ENCODE measurements at regions not wholly inside any gene's neighbourhood (a gene's known extent, or its start where the extent isn't known, plus 50 kb on each side); places are given as distances from the start of the nearest gene placed in this dataset.
A peak's percentile ranks its signal among the peaks of the same experiment; 100 is the strongest.

DNA sequence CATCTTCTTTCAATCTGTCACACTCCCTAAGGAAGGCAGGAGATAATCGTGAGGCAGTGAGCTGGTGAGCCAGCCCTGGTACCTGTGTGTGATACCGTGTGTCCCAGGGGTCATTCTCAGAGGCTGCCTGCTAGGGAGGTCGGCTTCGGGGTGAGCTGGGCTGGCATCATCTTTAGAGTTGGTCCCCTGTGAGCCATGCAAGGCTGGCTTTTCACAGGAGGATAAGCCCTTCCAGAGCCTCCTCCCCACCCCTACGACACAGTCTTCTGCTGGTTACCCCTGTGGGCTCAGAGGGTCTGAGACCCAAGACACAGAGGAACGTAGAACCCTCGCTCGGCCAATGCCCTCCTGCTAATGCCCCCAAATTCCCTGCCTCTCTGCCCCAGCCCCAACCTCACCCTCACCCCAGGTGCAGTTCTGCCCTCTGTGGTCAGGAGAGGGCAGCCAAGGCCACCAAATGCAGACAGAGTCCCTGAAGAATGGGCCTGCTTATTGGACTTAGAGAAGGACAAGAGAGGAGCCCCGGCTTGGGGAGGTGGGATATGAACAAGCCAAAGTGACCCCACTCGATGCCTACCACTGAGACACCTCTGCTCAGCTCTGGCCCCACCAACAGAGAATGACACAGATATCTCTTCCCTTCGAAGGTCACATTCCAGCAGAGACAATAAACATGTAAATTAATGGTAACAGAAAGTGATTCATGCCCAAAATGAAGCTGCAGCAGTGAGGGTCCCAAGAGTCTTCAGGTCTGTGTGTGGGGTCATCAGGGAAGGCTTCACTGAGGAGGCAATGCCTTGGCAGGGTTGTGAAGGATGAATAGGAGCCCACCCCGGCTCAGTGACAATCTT lies 80.8 kb upstream of the CCL1 start:
- Histone ChIP-seq H2AFZ (ENCODE audit: low read length) (no peak overlapping the region), H3K36me3 (ENCODE audit: low read depth, low read length) (no peaks in the 10 kb centered on the region), H3K4me3 (ENCODE audit: low read length) (no peak overlapping the region), H3K4me1 (ENCODE audit: insufficient read depth, low read length) (no peaks in the 10 kb centered on the region), H3K27ac (ENCODE audit: low read length) (no peak overlapping the region), H3K4me2 (ENCODE audit: low read length) (no peak overlapping the region), H3K9me3 (ENCODE audit: low read length) (no peaks in the 10 kb centered on the region), H3F3A (ENCODE audit: low read length, unreplicated experiment) (no peaks in the 10 kb centered on the region), H3K27me3 (ENCODE audit: low read length) (0 out of 2 replicates have a peak, but pooled peaks cover 6% of the 10 kb centered on the region), H3K9ac (ENCODE audit: low read length) (no peak overlapping the region), H3K9me2 (replicated peaks; ENCODE audit: low read length) (no peaks in the 10 kb centered on the region), H3K79me2 (ENCODE audit: low read length) (no peaks in the 10 kb centered on the region), H4K20me1 (ENCODE audit: low read length) (no peaks in the 10 kb centered on the region)
- intact Hi-C loops (cut with micrococcal nuclease): no loop called here
- no TSS peak for BruUV-seq (replicated peaks)
- POLR2A ChIA-PET (ENCODE audit: unreplicated experiment): no interaction called here
- DNase-seq (peak; percentile 3), ATAC-seq (no peak)
- CTCF ChIA-PET: no interaction called here
- TF ChIP-seq EZH2phosphoT487 (IDR thresholded peaks at IDR 0.05; ENCODE audit: borderline replicate concordance, low read length) (no peak), EZH2 (IDR thresholded peaks at IDR 0.05; ENCODE audit: low read length, unreplicated experiment) (no peak)
- TF ChIP-seq, protein P1, sequence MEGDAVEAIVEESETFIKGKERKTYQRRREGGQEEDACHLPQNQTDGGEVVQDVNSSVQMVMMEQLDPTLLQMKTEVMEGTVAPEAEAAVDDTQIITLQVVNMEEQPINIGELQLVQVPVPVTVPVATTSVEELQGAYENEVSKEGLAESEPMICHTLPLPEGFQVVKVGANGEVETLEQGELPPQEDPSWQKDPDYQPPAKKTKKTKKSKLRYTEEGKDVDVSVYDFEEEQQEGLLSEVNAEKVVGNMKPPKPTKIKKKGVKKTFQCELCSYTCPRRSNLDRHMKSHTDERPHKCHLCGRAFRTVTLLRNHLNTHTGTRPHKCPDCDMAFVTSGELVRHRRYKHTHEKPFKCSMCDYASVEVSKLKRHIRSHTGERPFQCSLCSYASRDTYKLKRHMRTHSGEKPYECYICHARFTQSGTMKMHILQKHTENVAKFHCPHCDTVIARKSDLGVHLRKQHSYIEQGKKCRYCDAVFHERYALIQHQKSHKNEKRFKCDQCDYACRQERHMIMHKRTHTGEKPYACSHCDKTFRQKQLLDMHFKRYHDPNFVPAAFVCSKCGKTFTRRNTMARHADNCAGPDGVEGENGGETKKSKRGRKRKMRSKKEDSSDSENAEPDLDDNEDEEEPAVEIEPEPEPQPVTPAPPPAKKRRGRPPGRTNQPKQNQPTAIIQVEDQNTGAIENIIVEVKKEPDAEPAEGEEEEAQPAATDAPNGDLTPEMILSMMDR (conservative IDR thresholded peaks at IDR 0.05; ENCODE audit: low read depth, low read length): 0 out of 2 replicates have a peak, but pooled peaks have one; percentile 14

- Histone ChIP-seq H3K27ac (ENCODE audit: low read length) (no peak overlapping the region), H3K27me3 (ENCODE audit: low read length) (0 out of 2 replicates have a peak, but pooled peaks cover 6% of the 10 kb centered on the region), H3F3A (ENCODE audit: low read length, unreplicated experiment) (no peaks in the 10 kb centered on the region), H3K4me3 (ENCODE audit: low read length) (no peak overlapping the region), H3K9me2 (replicated peaks; ENCODE audit: low read length) (no peaks in the 10 kb centered on the region), H3K9me3 (ENCODE audit: low read length) (no peaks in the 10 kb centered on the region), H2AFZ (ENCODE audit: low read length) (no peak overlapping the region), H3K79me2 (ENCODE audit: low read length) (no peaks in the 10 kb centered on the region), H3K4me1 (ENCODE audit: insufficient read depth, low read length) (no peaks in the 10 kb centered on the region), H3K9ac (ENCODE audit: low read length) (no peak overlapping the region), H3K4me2 (ENCODE audit: low read length) (no peak overlapping the region), H4K20me1 (ENCODE audit: low read length) (no peaks in the 10 kb centered on the region), H3K36me3 (ENCODE audit: low read depth, low read length) (no peaks in the 10 kb centered on the region)
- ATAC-seq (no peak), DNase-seq (no peak)
- POLR2A ChIA-PET (ENCODE audit: unreplicated experiment): no interaction called here
- CTCF ChIA-PET: no interaction called here
- no peak for TF ChIP-seq EZH2phosphoT487 (IDR thresholded peaks at IDR 0.05; ENCODE audit: borderline replicate concordance, low read length)
- TF ChIP-seq, protein P1 (conservative IDR thresholded peaks at IDR 0.05; ENCODE audit: low read depth, low read length): no peak
- BruUV-seq (replicated peaks): no TSS peak
- intact Hi-C loops (cut with micrococcal nuclease): no loop called here
Measured at GRCh38 chr17:34442387-34443111, 79.5 kb upstream of the CCL1 start.

DNA sequence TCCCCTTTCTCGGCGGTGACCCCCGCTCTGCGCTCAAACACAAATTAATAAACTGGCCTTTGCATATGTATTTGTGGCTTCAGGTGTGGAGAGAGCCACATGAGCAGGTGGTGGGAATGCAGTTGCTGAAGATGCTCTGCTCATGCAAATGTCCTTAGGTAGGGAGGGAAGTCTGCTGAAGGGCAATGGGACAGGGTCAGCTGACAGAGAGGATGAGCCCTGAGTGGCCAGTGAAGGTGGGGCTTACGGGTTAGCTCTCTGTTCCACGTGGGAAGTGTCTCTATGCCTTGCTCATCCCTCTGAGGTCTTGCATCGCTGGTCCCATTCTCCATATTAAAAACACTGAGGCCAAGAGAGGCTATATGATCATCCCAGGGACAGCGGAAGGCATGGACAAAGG lies 74.2 kb upstream of the CCL1 start:
- Histone ChIP-seq H3K9me3 (ENCODE audit: low read length) (no peaks in the 10 kb centered on the region), H3K9me2 (replicated peaks; ENCODE audit: low read length) (no peaks in the 10 kb centered on the region), H3K27me3 (ENCODE audit: low read length) (0 out of 2 replicates have a peak, but pooled peaks cover 5% of the 10 kb centered on the region), H3K9ac (ENCODE audit: low read length) (no peak overlapping the region), H3F3A (ENCODE audit: low read length, unreplicated experiment) (no peaks in the 10 kb centered on the region), H4K20me1 (ENCODE audit: low read length) (no peaks in the 10 kb centered on the region), H3K4me2 (ENCODE audit: low read length) (no peak overlapping the region), H3K27ac (ENCODE audit: low read length) (no peak overlapping the region), H3K4me3 (ENCODE audit: low read length) (no peak overlapping the region), H3K79me2 (ENCODE audit: low read length) (no peaks in the 10 kb centered on the region), H3K4me1 (ENCODE audit: insufficient read depth, low read length) (no peaks in the 10 kb centered on the region), H3K36me3 (ENCODE audit: low read depth, low read length) (no peaks in the 10 kb centered on the region), H2AFZ (ENCODE audit: low read length) (no peak overlapping the region)
- DNase-seq (no peak), ATAC-seq (no peak)
- POLR2A ChIA-PET (ENCODE audit: unreplicated experiment): no interaction called here
- intact Hi-C loops (cut with micrococcal nuclease): no loop called here
- TF ChIP-seq EZH2 (IDR thresholded peaks at IDR 0.05; ENCODE audit: low read length, unreplicated experiment) (no peak), EZH2phosphoT487 (IDR thresholded peaks at IDR 0.05; ENCODE audit: borderline replicate concordance, low read length) (no peak)
- TF ChIP-seq, protein P1 (conservative IDR thresholded peaks at IDR 0.05; ENCODE audit: low read depth, low read length): no peak
- BruUV-seq (replicated peaks): no TSS peak
- CTCF ChIA-PET: no interaction called here

Data from PC-3 (cell line).